Testis (tissue), 2 donors: ENCODE measurements at regions not wholly inside any gene's neighbourhood (a gene's known extent, or its start where the extent isn't known, plus 50 kb on each side); places are given as distances from the start of the nearest gene placed in this dataset.

Experiments
- CTCF ChIP-seq, 3 experiments: fragments of 450-650 bp in 2 of 3; fragments of 200-600 bp in 1 of 3; sonication (generic) in 1 of 3; IDR thresholded peaks; one replicate each; pipeline ENCODE4 v1.5.1; 2016 to 2019; ENCODE audit warnings: antibody characterized with exemption in 3 of 3, mild to moderate bottlenecking in 2 of 3, moderate library complexity in 1 of 3
- POLR2A ChIP-seq: fragments of 450-650 bp; IDR thresholded peaks from one replicate; pipeline ENCODE4 v1.6.1; 2017; ENCODE audit warnings: antibody characterized with exemption, mild to moderate bottlenecking, moderate library complexity

DNA sequence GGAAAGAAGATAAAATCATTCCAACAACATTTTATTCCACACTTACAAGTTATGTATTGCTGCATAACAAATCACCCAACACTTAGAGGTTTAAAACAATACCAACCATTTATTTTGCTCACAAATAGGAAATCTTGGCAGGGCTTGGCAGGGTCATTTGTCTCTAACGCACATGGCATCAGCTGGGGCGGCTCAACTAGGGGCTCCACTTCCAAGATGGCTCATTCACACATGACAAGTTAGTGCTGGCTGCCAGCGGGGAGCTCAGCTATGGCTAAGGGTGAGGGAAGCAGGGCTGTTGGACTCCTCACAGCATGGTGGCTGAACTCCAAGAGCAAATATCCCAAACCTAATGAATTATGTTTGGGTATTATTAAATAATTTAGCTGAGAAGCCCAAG, 377.0 kb downstream of the ZNF674 start:
- TF ChIP-seq CTCF (IDR thresholded peaks at IDR 0.05) (no peak), POLR2A (no peak)
